ENCODE measurements at regions not wholly inside any gene's neighbourhood (a gene's known extent, or its start where the extent isn't known, plus 50 kb on each side); places are given as distances from the start of the nearest gene placed in this dataset.

- H3K79me2 ChIP-seq (ENCODE audit: insufficient read depth, low read depth) = no peaks in the 10 kb centered on the region
- no peak overlapping the region for H2AFZ ChIP-seq (ENCODE audit: low read depth)
- no peak overlapping the region for H3K4me3 ChIP-seq (IDR thresholded peaks at IDR 0.05; ENCODE audit: insufficient read depth, low read depth, low read length)
- no peaks in the 10 kb centered on the region for H4K20me1 ChIP-seq (ENCODE audit: insufficient read depth)
- no peaks in the 10 kb centered on the region for H3K27me3 ChIP-seq (ENCODE audit: insufficient read depth, low read depth)
- no peak overlapping the region for H3K4me2 ChIP-seq
- no peaks in the 10 kb centered on the region for H3K4me1 ChIP-seq (ENCODE audit: low read depth, poor library complexity, severe bottlenecking)
- H3K27ac ChIP-seq = no peak overlapping the region
- TF ChIP-seq CTCF (conservative IDR thresholded peaks at IDR 0.05; ENCODE audit: low read depth, low read length) = no peak; the same call in 1 of the 2 replicates
- H3K9ac ChIP-seq = no peak overlapping the region
- H3K36me3 ChIP-seq (ENCODE audit: insufficient read depth) = no peaks in the 10 kb centered on the region
Measured at GRCh38 chr5:28473531-28474107, 1435.2 kb upstream of the CDH9 start.

- Histone ChIP-seq H4K20me1 (ENCODE audit: insufficient read depth) (no peaks in the 10 kb centered on the region), H3K27ac (no peak overlapping the region), H3K9ac (no peak overlapping the region), H3K79me2 (ENCODE audit: insufficient read depth, low read depth) (no peaks in the 10 kb centered on the region), H3K4me1 (ENCODE audit: low read depth, poor library complexity, severe bottlenecking) (no peaks in the 10 kb centered on the region), H3K4me3 (IDR thresholded peaks at IDR 0.05; ENCODE audit: insufficient read depth, low read depth, low read length) (no peak overlapping the region), H3K27me3 (ENCODE audit: insufficient read depth, low read depth) (no peaks in the 10 kb centered on the region), H2AFZ (ENCODE audit: low read depth) (no peak overlapping the region), H3K36me3 (ENCODE audit: insufficient read depth) (no peaks in the 10 kb centered on the region), H3K4me2 (no peak overlapping the region)
- TF ChIP-seq CTCF (conservative IDR thresholded peaks at IDR 0.05; ENCODE audit: low read depth, low read length) = no peak
Measured at GRCh38 chr5:28468166-28468565, 1429.8 kb upstream of the CDH9 start.

GRCh38 chr5:28463728-28464127 lies 1425.3 kb upstream of the CDH9 start:
- Histone ChIP-seq H3K79me2 (ENCODE audit: insufficient read depth, low read depth) (no peaks in the 10 kb centered on the region), H3K27ac (no peak overlapping the region), H4K20me1 (ENCODE audit: insufficient read depth) (no peaks in the 10 kb centered on the region), H3K4me3 (IDR thresholded peaks at IDR 0.05; ENCODE audit: insufficient read depth, low read depth, low read length) (no peak overlapping the region), H3K4me1 (ENCODE audit: low read depth, poor library complexity, severe bottlenecking) (no peaks in the 10 kb centered on the region), H2AFZ (ENCODE audit: low read depth) (no peak overlapping the region), H3K27me3 (ENCODE audit: insufficient read depth, low read depth) (no peaks in the 10 kb centered on the region), H3K36me3 (ENCODE audit: insufficient read depth) (no peaks in the 10 kb centered on the region), H3K4me2 (no peak overlapping the region), H3K9ac (no peak overlapping the region)
- TF ChIP-seq CTCF (conservative IDR thresholded peaks at IDR 0.05; ENCODE audit: low read depth, low read length) = no peak

- Histone ChIP-seq H3K27ac (no peak overlapping the region), H3K79me2 (ENCODE audit: insufficient read depth, low read depth) (no peaks in the 10 kb centered on the region), H3K4me3 (IDR thresholded peaks at IDR 0.05; ENCODE audit: insufficient read depth, low read depth, low read length) (no peak overlapping the region), H3K9ac (no peak overlapping the region), H3K4me1 (ENCODE audit: low read depth, poor library complexity, severe bottlenecking) (no peaks in the 10 kb centered on the region), H3K4me2 (no peak overlapping the region), H3K27me3 (ENCODE audit: insufficient read depth, low read depth) (no peaks in the 10 kb centered on the region), H4K20me1 (ENCODE audit: insufficient read depth) (no peaks in the 10 kb centered on the region), H3K36me3 (ENCODE audit: insufficient read depth) (no peaks in the 10 kb centered on the region), H2AFZ (ENCODE audit: low read depth) (no peak overlapping the region)
- TF ChIP-seq CTCF (conservative IDR thresholded peaks at IDR 0.05; ENCODE audit: low read depth, low read length) = no peak
Measured at GRCh38 chr5:28451483-28451882, 1413.1 kb upstream of the CDH9 start.
